Erythroblast (primary cell): ENCODE measurements at regions not wholly inside any gene's neighbourhood (a gene's known extent, or its start where the extent isn't known, plus 50 kb on each side); places are given as distances from the start of the nearest gene placed in this dataset.

Experiments
- DNase-seq, 2 experiments: peaks; one replicate each; lab custom pipeline; 2025; lab: John Stamatoyannopoulos, UW
- GATA1 ChIP-seq: IDR thresholded peaks from 2 replicates; pipeline ENCODE4 v1.6.1; 2011; ENCODE audit warnings: low read depth, mild to moderate bottlenecking, control low read depth, low read length, moderate library complexity
- POLR2A ChIP-seq: IDR thresholded peaks from 2 replicates; pipeline ENCODE4 v1.6.1; 2011; ENCODE audit warnings: mild to moderate bottlenecking, low read length

DNA sequence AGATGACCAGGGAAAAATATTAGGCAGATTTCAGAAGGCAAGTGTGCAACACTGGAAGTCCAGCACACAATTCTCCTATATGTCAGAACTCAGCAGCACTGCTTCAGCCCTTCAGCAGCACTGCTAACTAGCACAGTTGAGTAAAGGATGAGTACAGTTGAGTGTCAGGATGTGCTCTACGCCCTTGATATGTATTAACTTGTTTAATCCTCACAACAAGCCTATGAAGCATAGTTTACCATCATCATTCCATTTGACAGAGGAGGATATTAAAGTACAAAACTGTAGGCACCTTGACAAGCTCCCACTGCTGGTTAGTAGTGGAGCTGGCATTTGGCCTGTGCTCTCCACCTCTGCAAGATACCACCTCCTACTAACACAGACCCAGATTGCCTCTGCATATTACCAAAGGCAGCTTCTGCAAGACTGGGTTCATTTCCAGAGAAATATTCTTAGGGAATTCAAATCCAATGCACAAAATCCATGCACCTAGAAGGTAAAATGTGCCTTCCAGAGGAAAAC lies 230.8 kb downstream of the ANAPC1 start:
- no peak for TF ChIP-seq GATA1
- no peak for TF ChIP-seq POLR2A
- DNase-seq: no peak

DNA sequence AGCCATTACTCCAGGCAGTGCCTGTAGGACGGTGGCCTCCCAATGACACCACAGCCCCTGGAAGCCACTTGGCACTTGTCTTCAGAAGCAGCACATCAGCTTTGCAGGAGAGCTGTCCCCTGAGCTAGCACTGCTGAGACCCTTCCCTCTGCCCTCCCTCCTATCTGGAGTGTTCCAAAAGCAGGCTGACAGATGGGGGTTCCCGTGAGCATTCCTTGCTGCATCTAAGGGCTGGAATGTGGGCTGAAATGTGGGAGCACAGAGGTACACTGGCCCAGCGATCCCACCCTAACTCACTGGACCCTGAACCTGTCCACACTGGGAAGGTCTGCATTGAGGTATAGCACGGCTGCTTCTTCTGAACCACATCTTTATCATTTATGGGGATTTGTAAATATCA lies 230.1 kb downstream of the ANAPC1 start:
- TF ChIP-seq GATA1 (no peak), POLR2A (no peak)
- DNase-seq: no peak

DNA sequence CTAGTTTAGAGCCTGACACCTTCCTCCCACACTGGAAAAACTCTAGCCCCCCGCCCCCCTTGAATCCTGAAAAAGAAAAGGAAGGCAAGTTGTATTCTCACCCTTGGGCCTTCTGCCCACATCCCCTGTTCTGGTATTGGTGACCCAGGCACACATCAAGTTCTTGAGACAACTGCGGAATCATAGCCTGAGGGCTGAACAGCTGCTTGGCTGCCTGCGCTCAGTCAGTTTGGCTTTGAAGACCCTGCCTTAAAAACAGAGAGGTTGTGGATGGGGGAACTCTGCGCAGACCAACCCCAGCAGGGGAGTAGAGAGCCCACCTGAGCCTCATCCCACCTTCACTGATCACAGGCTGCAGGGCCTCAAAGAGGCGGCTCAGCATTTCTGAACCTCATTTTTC lies 229.2 kb downstream of the ANAPC1 start:
- no peak for TF ChIP-seq POLR2A
- no peak for TF ChIP-seq GATA1

DNA sequence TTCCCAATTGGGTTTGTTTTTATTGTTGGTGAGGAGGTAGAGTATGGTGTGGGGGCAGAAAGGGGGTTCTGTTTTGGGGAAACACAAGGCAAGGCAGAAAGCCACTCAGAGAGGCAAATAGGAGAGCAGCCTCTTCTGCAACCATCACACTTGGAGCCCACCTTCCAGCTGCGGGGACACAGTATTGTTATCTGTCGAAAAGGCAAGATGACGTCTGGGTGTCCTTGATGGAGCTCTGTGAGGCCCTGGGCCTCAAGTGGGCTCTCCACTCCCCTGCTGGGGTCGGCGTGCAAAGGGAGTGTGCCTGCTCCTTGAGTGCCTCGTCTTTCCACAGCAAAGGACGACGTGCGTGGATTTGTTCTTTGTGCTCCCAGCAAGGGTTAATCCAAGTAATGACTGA lies 227.6 kb downstream of the ANAPC1 start:
- no peak for DNase-seq
- TF ChIP-seq POLR2A (no peak), GATA1 (no peak)

More for the DNA sequence above, 229.2 kb downstream of the ANAPC1 start:
- no peak for DNase-seq

DNA sequence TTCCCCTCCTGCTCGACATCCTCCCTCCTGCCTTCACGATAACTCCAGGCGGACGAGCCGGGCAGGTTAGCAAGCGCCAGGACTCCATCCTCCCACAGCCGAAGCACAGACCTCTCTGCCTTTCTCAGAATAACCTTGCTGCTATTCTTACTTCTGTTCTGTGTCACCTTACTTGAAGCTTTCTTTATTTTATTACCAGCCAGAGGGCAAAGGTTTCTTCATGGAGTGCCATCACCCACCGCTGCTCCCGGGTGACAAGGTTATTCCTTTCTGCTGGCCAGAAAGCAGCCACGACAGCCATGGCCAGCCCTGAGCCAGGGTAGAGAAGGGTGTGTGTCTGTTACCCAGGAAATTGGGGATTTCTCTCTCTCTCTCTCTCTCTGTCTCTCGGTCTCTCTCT lies 227.1 kb downstream of the ANAPC1 start:
- DNase-seq: no peak
- TF ChIP-seq GATA1: no peak
- TF ChIP-seq POLR2A: no peak

DNA sequence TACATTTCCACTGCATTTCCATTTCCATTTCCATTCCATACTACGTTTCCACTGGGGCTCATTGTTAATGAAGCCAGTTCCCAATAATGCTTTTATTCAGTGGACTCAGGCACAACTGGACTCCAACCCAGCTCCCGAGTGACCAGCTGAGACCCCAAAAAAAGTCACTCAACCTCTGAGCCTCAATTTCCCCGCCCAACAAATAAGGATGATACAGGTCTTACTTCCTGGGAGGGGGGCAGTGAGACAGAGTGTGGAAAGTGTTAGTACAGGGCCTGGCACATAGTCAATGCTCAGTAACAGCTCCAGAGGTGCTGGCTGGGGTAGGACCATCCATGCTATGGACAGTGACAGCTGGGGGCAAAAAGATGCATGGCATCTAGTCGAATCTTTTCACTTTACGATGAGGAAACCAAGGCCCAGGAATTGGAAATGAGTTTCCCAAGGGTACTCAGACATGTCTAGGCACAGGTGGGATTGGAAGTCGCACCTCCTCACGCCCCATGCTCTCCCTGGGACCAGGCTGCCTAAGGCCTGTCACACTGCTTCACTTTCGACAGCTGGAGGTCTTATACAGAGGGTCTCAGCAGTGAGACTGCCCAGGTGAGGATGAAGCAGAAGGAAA lies 226.5 kb downstream of the ANAPC1 start:
- no peak for TF ChIP-seq POLR2A
- TF ChIP-seq GATA1: no peak

DNA sequence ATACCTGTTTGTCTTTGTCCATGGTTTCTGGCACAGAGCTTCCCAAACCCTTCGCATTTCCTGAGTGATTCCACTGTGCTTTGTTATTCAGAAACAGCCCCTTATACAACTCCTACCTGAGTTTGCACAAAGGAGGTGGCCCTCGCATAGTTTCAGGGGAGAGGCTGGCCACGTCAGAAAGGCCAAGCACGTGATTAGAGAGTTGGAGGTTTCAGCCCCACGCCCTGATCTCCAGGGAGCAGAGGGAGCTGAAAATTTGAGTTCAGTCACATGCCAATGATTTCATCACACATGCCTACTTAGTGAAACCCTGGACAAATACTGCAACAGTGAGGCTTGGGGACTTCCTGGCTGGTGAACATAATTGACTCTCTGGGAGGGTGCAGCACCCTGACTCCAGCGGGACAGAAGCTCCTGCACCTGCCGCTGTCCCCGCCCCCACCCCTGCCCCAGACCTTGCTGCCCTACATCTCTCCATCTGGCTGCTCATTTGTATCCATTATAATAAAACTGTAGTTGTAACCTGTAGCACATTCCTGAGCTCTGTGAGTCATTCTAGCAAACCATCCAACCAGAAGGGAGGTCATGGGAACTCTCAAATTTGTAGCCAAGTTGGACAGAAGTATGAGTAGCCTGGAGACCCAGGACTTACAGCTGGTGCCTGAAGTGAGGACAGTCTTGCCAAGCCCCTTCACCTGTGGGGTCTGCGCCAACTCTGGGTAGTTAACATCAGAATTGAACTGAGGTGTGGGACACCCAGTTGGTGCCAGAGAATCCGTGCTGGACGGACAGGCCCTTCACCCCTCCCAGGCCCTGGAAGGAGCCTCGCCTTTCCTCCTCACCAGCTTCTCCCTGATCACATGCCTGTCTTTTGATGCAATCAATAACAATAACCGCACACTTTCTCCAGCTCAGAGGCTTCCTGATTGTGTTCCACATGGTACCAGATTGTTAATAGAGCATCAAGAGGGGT lies 224.3 kb downstream of the ANAPC1 start:
- TF ChIP-seq POLR2A (no peak), GATA1 (no peak)
- DNase-seq: peak; percentile 83 to 91

More for the DNA sequence above, 226.5 kb downstream of the ANAPC1 start:
- no peak for DNase-seq

DNA sequence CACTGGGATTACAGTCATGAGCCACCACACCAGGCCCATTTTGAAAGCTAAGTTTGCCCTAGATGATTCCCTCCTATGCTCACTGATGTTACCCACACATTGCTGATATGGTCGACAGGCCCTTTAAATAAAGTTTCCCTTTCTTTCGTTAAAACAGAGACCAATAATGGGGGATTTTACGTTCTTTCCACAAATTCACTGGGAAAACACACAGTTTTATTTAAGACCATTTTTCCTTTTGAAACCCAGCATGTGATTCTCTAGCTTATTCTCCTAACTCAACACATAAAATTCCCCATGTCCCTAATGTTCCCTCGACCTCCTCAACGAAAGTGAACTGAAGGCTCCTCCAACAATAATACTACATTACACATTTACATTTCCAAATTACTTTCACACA lies 223.2 kb downstream of the ANAPC1 start:
- TF ChIP-seq GATA1: no peak
- TF ChIP-seq POLR2A: no peak
- DNase-seq: no peak

DNA sequence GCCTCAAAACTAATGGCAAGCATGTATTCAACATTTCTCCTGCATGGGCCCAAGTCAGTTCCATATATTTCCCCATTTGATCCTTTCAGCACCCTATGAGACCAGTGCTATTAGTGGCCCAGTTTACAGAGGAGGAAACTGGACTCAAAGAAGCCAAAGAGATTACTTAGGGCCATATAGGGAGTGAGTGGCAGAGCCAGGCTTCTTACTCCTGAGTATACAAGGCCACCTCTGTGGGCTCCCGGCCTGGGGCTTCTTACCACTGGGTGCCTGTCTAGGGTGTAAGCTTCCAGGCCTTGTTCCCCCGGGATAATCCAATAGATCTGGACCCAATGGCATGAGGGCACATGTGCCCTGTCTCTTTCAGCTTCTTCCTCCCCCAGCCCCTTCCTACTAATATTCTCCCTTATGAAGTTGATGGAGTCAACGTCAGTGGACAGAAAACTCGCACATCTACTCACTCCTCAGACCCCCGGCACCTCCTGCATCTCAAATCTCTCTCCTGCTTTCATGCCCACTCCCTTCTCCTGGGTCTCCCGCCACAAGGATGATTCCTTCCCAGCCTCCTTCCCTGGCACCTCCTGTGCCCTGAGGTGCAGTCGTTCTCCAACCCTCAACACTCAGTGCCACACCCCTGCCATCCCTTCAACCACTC lies 222.6 kb downstream of the ANAPC1 start:
- no peak for DNase-seq
- no peak for TF ChIP-seq GATA1
- TF ChIP-seq POLR2A: no peak

DNA sequence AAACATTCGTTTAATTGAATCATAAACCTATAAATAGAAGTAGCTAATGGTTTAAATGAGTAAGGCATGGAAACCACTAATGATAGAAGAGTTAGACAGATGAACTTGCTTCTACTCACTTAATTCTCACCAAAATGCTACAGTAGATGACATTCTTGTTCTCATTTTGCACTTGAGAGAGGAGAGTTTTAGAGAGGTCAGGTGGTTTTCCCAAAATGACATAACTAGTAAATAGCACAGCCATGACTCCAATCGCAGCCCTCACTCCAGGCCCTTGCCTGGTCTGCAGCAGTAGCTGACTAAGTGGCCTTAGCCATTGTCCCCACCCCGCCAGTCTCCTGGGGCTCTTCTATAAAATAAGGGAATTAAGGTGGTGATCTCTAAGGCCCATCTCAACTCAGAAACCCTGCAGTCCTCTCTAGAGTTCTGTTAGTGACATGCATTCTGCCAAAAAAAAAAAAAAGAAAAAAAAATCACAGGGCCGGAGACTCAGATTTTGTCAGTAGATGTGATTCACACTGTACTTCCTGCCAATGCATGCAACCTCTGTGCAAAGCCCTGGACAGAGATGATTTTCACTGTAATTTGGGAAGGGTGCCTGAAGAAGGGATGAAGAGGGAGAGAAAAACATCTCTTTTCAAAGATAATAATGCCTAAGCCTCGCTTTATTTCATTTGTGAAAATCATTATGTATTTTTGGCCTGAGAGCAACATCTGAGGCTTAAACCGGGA lies 221.8 kb downstream of the ANAPC1 start:
- no peak for DNase-seq
- TF ChIP-seq GATA1 (no peak), POLR2A (no peak)

DNA sequence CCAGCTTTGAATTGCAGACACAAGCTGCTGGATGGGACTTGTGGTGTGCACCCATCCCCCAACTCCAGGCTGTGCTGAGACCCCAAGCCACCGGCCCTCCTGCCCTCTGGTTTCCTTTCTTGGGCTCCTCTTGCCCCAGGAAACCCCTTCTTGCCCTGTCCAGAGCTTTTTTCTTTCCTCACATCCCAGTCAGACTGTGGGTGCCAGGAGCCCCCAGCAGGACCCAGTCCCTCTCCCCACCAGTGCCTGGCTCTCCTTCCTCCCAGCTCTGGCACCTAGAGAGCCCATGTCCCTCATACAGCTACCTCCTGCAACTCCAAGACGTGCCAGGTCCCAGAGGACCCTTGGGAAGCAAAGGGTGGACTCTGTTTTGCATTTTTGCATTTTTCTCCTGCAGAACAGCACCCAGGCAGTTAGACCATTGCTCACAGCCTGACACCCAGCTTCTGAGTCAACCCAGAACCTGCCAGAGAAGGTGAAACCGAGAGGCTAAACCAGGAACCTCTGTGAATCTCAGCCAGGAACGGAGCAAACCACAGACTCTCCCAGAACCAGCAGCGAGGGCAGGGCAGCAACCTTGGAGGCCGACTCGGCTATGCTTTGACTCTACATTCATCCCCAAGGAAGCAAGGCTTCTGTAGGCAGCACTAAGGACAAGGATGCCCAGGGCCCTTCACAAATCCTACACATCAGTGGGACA lies 221.1 kb downstream of the ANAPC1 start:
- DNase-seq: no peak
- TF ChIP-seq POLR2A (no peak), GATA1 (no peak)

DNA sequence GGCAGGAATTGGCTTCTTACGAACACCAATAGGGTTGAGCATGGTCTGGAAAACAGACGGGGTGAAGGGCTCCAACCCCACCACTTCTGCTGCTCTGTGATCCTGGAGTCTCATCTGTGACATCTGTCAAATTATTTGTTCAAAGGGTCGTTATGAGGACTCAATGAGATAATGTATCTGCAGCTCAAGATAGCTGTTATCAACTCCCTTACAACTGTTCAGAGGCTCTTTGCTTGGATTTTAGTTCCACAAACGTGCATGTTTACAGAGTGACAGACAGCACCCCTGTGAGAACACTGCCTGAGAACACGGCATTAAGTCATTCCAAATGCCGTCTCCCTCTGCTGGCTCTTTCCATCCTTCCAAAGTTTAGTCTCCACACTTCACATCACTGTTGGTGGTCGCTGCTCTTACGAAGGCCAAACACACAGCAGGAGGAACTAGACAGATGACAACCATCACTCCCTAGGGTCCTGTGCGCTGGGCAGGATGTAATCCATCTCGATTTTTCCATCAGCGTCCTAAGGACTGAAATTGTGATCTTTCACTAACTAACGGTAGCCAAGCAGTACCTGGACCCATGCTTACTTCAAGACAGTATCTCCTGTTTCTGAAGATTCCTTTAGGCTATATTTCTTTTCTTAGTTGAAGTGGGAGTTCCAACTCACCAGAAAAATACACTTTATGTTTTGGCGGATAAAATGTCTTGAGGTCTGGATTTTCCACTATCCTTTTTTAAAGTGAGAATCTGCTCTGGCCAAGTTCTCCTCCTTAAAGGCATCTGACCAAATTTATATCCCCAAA lies 220.3 kb downstream of the ANAPC1 start:
- DNase-seq: peak; percentile 73 to 91
- TF ChIP-seq POLR2A: no peak
- no peak for TF ChIP-seq GATA1
